ENCODE measurements at regions not wholly inside any gene's neighbourhood (a gene's known extent, or its start where the extent isn't known, plus 50 kb on each side); places are given as distances from the start of the nearest gene placed in this dataset.
"Not testable (repeated sequence)": the region's sequence is repeated elsewhere in the genome, so short reads cannot be mapped to it uniquely, and the experiment has no call there.

GRCh38 chr12:32010631-32011336 lies 51.6 kb downstream of the RESF1 start:
- DNase-seq (ENCODE audit: extremely low read depth, low read depth, low spot score), result no peak

- DNase-seq (ENCODE audit: extremely low read depth, low read depth, low spot score), result no peak
Measured at GRCh38 chr12:32012249-32012785, 53.1 kb downstream of the RESF1 start.

GRCh38 chr12:32015036-32015435 lies 55.8 kb downstream of the RESF1 start:
- DNase-seq (ENCODE audit: extremely low read depth, low read depth, low spot score), result no peak

- DNase-seq (ENCODE audit: extremely low read depth, low read depth, low spot score), result no peak
Measured at GRCh38 chr12:32016680-32017482, 57.7 kb downstream of the RESF1 start.

GRCh38 chr12:32021346-32021773 lies 62.1 kb downstream of the RESF1 start:
- no peak for DNase-seq (ENCODE audit: extremely low read depth, low read depth, low spot score)

GRCh38 chr12:32022387-32022786 lies 63.2 kb downstream of the RESF1 start:
- not testable (repeated sequence) for DNase-seq (ENCODE audit: extremely low read depth, low read depth, low spot score)

- DNase-seq (ENCODE audit: extremely low read depth, low read depth, low spot score), result not testable (repeated sequence)
Measured at GRCh38 chr12:32023861-32024260, 64.6 kb downstream of the RESF1 start.

GRCh38 chr12:32024884-32025592 lies 65.8 kb downstream of the RESF1 start:
- DNase-seq (ENCODE audit: extremely low read depth, low read depth, low spot score), result no peak

GRCh38 chr12:32025906-32026305 lies 66.7 kb downstream of the RESF1 start:
- DNase-seq (ENCODE audit: extremely low read depth, low read depth, low spot score), result no peak

GRCh38 chr12:32027684-32028365 lies 68.6 kb downstream of the RESF1 start:
- no peak for DNase-seq (ENCODE audit: extremely low read depth, low read depth, low spot score)

- DNase-seq (ENCODE audit: extremely low read depth, low read depth, low spot score), result no peak
Measured at GRCh38 chr12:32030151-32030550, 70.9 kb downstream of the RESF1 start.

GRCh38 chr12:32030676-32031075 lies 71.5 kb downstream of the RESF1 start:
- no peak for DNase-seq (ENCODE audit: extremely low read depth, low read depth, low spot score)

GRCh38 chr12:32031109-32031508 lies 71.9 kb downstream of the RESF1 start:
- DNase-seq (ENCODE audit: extremely low read depth, low read depth, low spot score), result peak; percentile 60

GRCh38 chr12:32032205-32032810 lies 73.1 kb downstream of the RESF1 start:
- DNase-seq (ENCODE audit: extremely low read depth, low read depth, low spot score), result no peak

GRCh38 chr12:32033406-32033805 lies 73.2 kb upstream of the BICD1 start:
- no peak for DNase-seq (ENCODE audit: extremely low read depth, low read depth, low spot score)

- DNase-seq (ENCODE audit: extremely low read depth, low read depth, low spot score), result no peak
Measured at GRCh38 chr12:32034045-32034444, 72.6 kb upstream of the BICD1 start.

GRCh38 chr12:32036477-32037263 lies 70.0 kb upstream of the BICD1 start:
- no peak for DNase-seq (ENCODE audit: extremely low read depth, low read depth, low spot score)

GRCh38 chr12:32039347-32039746 lies 67.3 kb upstream of the BICD1 start:
- no peak for DNase-seq (ENCODE audit: extremely low read depth, low read depth, low spot score)

GRCh38 chr12:32039917-32040575 lies 66.6 kb upstream of the BICD1 start:
- no peak for DNase-seq (ENCODE audit: extremely low read depth, low read depth, low spot score)

Measured in glomerular endothelial cell (primary cell).